Mononuclear cell (primary cell): ENCODE measurements at regions not wholly inside any gene's neighbourhood (a gene's known extent, or its start where the extent isn't known, plus 50 kb on each side); places are given as distances from the start of the nearest gene placed in this dataset.

Experiments used
- H3K27me3 ChIP-seq: 2 replicates; pipeline ENCODE4 v1.6.0; 2011; ENCODE audit warnings: low read length, control low read depth; ENCODE audit not compliant: insufficient read depth
- H3K4me1 ChIP-seq: 2 replicates; pipeline ENCODE4 v1.5.1; 2011; ENCODE audit warnings: mild to moderate bottlenecking, low read length, control low read depth; ENCODE audit not compliant: insufficient read depth
- H3K4me3 ChIP-seq: 2 replicates; pipeline ENCODE4 v1.5.1; 2011; ENCODE audit warnings: mild to moderate bottlenecking, low read length, moderate library complexity
- H3K9me3 ChIP-seq: 2 replicates; pipeline ENCODE4 v1.5.1; 2011; ENCODE audit warnings: low read depth, mild to moderate bottlenecking, control low read depth, low read length

- Histone ChIP-seq H3K4me3 (no peak overlapping the region), H3K4me1 (peaks cover 41% of the 10 kb centered on the region), H3K27me3 (no peaks in the 10 kb centered on the region), H3K9me3 (no peaks in the 10 kb centered on the region)
Measured at GRCh38 chr12:132428936-132429601, 60.9 kb upstream of the FBRSL1 start.

DNA sequence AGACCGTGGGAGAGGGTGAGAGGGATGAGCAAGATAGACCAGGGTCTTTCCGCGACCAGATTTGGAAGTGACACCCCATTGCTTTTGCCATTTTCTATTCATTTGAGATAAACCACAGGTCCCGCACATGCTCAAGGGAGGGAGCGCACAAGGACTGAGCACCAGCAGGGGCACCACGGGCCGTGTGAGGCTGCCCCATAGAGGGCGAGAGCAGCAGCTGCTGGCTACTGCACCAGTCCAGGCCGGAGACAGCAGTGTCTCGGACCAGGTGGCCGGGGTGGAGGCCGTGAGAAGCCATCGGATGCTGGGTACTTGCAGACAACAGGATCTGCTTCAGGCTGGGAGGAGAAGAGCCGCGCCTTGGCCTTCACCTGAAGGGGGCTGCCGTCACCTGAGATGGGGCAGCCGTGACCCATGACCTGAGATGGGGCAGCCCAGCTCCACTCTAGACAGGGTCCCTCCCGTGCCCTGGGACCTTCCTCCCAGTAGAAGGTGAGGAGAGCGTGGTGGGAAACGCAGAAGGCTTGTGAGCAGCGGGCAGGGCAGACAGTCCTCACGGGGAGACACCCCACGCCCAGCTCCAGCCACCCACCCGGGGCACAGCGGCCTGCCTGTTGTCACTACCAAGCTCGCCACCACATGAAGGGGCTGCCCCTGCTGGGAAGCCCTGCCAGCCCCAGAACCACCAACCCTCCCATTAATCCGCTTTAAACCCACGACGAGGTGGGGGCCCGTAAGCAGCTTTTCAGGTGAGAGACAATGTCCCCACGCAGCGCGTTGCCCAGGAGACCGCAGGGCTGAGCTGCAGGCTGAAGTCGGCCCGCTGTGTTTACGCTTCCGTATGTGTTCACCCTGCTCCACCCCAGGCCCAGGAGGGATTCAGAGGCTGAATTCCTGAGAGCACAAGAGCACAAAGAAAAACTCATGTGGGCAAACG lies 61.7 kb upstream of the FBRSL1 start:
- Histone ChIP-seq H3K27me3 (no peaks in the 10 kb centered on the region), H3K4me1 (peaks cover 33% of the 10 kb centered on the region), H3K9me3 (no peaks in the 10 kb centered on the region), H3K4me3 (no peak overlapping the region)

DNA sequence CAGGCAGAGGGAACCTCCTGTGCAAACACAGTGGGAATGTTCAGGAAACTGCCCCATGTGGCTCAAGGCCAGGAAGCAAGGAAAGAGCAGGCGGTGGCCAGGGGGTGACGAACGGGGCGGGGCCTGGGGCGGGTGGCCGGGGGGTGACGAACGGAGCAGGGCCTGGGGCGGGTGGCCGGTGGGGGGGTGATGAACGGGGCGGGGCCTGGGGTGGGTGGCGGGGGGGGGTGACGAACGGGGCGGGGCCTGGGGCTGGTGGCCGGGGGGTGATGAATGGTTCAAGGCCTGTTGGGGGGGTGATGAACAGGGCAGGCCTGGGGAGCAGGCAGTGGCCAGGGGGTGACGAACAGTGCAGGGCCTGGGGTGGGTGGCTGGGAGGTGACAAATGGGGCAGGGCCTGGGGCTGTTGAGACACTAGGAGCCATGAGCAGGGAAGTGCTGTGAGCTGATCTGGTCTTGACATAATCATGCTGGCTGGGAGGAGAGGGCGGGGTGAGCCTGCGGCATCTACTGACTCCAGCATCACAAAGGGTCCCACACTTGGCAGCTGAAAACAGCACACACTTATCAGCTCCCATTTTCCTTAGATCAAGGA lies 62.7 kb upstream of the FBRSL1 start:
- no peaks in the 10 kb centered on the region for H3K9me3 ChIP-seq
- no peak overlapping the region for H3K4me3 ChIP-seq
- peaks cover 33% of the 10 kb centered on the region for H3K4me1 ChIP-seq
- no peaks in the 10 kb centered on the region for H3K27me3 ChIP-seq

DNA sequence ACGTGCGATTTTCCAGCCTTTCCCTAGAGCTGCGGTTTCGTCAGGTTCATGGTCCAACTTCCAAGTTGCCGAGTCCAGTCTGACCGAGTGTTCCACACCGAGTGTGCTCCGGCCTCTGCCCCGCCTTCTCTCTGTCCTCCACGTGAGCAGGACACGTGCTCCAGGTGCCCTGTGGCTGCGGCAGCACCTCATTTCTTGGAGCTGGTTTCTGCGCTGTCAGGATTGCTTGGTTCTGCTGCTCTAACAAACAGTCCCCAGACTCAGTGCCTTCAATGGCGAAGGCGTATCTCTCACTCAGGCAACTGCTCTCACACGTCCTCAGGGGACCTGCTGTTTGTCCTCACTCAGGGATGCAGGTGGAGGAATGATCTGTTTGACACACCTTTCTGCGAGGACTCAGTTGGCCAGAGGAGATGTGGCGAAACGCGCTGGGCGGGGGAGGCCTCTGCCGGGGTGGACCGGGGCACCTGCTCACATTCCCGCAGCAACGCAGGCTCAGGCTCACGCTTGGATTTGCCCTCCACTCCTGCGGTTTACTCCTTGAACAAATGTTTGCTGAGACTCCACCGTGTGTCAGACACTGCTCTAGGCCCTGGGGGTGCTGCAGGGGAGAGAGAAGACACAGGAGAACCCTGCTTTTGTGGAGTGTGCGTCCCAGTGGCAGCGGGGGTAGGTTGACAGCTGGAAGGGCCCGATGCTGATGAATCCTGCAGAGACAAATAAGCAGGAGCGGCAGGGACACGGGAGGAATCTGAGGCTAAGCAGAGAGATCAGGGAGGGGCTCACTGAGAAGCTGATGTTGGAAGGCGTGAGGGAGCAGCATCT lies 63.4 kb upstream of the FBRSL1 start:
- peaks cover 33% of the 10 kb centered on the region for H3K4me1 ChIP-seq
- no peaks in the 10 kb centered on the region for H3K27me3 ChIP-seq
- no peaks in the 10 kb centered on the region for H3K9me3 ChIP-seq
- no peak overlapping the region for H3K4me3 ChIP-seq

DNA sequence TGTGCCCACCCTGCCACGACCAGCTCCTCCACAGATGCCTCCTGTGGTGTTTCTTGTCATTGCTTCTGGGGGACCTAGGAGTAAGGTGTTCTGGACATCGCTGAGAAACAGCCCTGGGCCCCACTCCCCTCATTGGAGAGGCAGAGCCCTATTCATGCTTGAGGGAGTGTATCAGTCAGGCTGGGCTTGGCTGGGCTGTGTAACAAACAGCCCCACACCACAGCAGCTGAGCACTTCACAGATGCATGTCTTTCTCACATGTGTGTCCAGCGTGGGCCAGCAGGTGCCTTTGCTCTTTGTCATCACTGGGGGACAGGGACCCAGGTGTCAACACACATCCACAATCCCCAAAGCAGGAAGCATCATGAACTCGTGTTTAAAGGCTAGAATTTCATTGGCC lies 65.1 kb upstream of the FBRSL1 start:
- Histone ChIP-seq H3K4me1 (peaks cover 18% of the 10 kb centered on the region), H3K9me3 (no peaks in the 10 kb centered on the region), H3K27me3 (no peaks in the 10 kb centered on the region), H3K4me3 (no peak overlapping the region)

- no peaks in the 10 kb centered on the region for H3K9me3 ChIP-seq
- H3K4me3 ChIP-seq, result no peak overlapping the region
- H3K27me3 ChIP-seq, result no peaks in the 10 kb centered on the region
- H3K4me1 ChIP-seq, result peaks cover 11% of the 10 kb centered on the region
Measured at GRCh38 chr12:132423820-132424645, 65.9 kb upstream of the FBRSL1 start.

- no peak overlapping the region for H3K4me3 ChIP-seq
- H3K27me3 ChIP-seq, result no peaks in the 10 kb centered on the region
- no peaks in the 10 kb centered on the region for H3K9me3 ChIP-seq
- peaks cover 4% of the 10 kb centered on the region for H3K4me1 ChIP-seq
Measured at GRCh38 chr12:132423251-132423819, 66.6 kb upstream of the FBRSL1 start.

DNA sequence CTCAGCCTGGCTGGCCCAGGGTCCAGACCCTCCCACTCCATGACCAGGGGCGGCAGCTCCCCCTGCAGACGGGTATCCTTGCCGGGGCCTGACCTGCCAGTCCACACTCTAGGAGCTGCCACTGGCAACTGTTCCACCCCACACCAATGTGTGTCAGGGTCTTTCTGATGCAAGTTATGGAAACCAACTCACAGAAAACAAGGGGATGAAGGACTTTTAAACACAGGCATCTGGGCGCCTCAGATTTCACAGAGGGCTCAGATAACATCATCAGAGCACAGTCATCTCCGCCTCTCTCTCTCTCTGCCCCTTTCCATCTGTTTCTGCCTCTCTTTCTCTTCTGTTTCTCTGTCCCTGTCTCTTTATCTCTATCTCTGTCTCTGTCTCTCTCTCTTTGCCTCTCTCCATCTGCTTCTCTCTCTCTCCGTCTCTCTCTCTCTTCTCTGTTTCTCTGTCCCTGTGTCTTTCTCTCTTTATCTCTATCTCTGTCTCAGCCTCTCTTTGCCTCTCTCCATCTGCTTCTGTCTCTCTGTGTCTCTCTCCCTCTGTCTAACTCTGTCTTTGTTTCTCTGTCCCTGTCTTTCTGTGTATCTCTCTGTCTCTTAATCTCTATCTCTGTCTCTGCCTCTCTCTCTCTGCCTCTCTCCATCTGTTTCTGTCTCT lies 67.4 kb upstream of the FBRSL1 start:
- Histone ChIP-seq H3K27me3 (no peaks in the 10 kb centered on the region), H3K9me3 (no peaks in the 10 kb centered on the region), H3K4me1 (no peaks in the 10 kb centered on the region)

DNA sequence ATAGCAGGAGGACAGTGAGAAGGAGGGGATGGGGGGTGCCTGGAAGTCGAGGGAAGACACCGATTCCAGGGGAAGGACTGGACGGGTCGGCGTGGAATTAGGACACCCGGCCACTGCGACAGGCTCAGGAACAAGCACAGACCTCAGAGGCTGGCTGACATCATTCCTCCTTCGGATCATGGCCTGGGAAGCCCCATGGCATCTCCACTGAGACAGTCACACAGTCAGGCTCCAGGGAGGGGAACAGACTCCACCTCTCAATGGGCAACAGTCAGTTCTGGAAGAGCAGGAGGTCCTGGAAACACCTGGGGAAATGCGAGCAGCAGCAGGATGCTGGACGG lies 67.9 kb upstream of the FBRSL1 start:
- no peak overlapping the region for H3K4me3 ChIP-seq
- H3K9me3 ChIP-seq, result no peaks in the 10 kb centered on the region
- H3K4me1 ChIP-seq, result no peaks in the 10 kb centered on the region
- H3K27me3 ChIP-seq, result no peaks in the 10 kb centered on the region

More for the DNA sequence above, 67.4 kb upstream of the FBRSL1 start:
- H3K4me3 ChIP-seq, result no peak overlapping the region

- no peaks in the 10 kb centered on the region for H3K9me3 ChIP-seq
- no peak overlapping the region for H3K4me3 ChIP-seq
Measured at GRCh38 chr12:132419631-132420246, 70.2 kb upstream of the FBRSL1 start.

GRCh38 chr12:132418393-132418925 lies 71.5 kb upstream of the FBRSL1 start:
- peaks cover 12% of the 10 kb centered on the region for H3K4me1 ChIP-seq
- no peaks in the 10 kb centered on the region for H3K9me3 ChIP-seq
- H3K27me3 ChIP-seq, result no peaks in the 10 kb centered on the region
- no peak overlapping the region for H3K4me3 ChIP-seq

More at GRCh38 chr12:132419631-132420246, 70.2 kb upstream of the FBRSL1 start:
- Histone ChIP-seq H3K4me1 (peaks cover 8% of the 10 kb centered on the region), H3K27me3 (no peaks in the 10 kb centered on the region)

- H3K9me3 ChIP-seq, result no peaks in the 10 kb centered on the region
- H3K27me3 ChIP-seq, result no peaks in the 10 kb centered on the region
- H3K4me1 ChIP-seq, result peaks cover 12% of the 10 kb centered on the region
- no peak overlapping the region for H3K4me3 ChIP-seq
Measured at GRCh38 chr12:132417741-132418140, 72.2 kb upstream of the FBRSL1 start.

DNA sequence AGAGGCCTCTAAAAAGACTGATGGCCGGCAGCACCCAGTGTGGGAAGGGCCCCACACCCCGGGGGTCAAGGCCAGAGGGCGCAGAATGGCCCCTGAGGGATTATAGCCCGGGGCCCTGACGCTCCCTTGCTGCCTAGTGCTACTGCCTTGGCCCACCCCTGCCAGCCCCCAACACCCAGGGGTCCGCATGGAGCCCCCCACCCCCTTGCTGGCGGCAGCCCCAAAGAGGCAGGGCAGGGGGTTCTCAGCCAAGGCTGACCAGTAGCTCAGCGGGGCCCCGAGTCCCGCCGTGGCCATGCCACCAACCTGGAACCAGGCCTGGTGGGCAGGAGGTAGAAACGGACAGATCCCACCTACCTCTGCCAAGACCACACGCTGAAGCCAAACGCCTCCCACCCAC lies 73.1 kb upstream of the FBRSL1 start:
- peaks cover 12% of the 10 kb centered on the region for H3K4me1 ChIP-seq
- no peaks in the 10 kb centered on the region for H3K9me3 ChIP-seq
- no peak overlapping the region for H3K4me3 ChIP-seq
- no peaks in the 10 kb centered on the region for H3K27me3 ChIP-seq
